ENCODE measurements at regions not wholly inside any gene's neighbourhood (a gene's known extent, or its start where the extent isn't known, plus 50 kb on each side); places are given as distances from the start of the nearest gene placed in this dataset.

DNA sequence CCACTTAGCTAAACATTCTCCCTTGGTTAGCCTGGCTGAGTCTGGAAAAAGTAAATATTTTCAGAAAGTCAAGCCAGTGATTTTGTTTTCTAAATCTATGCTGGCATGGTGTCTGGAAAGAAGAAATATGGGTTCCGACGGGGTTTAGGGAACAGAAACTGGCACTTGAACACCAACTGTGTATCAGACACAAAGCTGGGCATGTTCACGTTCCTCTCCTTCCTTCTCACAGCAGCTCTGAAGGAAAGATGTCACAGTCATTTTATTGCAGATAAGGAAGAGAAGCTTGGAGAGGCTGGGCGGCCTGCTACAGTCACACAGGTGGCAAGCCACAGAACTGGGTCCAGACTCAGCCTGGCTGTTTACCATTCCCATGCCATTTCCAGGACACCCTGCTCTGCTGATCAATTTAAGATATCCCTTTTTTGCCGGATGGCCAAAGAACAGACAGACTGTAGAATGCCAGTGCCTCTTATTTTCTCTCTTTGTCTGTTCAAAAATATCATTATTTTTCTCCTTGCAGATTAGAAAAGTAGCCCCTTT is 118.8 kb downstream of the HERPUD2 start:
- TF ChIP-seq, protein P1, sequence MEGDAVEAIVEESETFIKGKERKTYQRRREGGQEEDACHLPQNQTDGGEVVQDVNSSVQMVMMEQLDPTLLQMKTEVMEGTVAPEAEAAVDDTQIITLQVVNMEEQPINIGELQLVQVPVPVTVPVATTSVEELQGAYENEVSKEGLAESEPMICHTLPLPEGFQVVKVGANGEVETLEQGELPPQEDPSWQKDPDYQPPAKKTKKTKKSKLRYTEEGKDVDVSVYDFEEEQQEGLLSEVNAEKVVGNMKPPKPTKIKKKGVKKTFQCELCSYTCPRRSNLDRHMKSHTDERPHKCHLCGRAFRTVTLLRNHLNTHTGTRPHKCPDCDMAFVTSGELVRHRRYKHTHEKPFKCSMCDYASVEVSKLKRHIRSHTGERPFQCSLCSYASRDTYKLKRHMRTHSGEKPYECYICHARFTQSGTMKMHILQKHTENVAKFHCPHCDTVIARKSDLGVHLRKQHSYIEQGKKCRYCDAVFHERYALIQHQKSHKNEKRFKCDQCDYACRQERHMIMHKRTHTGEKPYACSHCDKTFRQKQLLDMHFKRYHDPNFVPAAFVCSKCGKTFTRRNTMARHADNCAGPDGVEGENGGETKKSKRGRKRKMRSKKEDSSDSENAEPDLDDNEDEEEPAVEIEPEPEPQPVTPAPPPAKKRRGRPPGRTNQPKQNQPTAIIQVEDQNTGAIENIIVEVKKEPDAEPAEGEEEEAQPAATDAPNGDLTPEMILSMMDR (IDR thresholded peaks at IDR 0.05): no peak
- TF ChIP-seq POLR2A (IDR thresholded peaks at IDR 0.05): no peak
